K562 (cell line): ENCODE measurements at regions not wholly inside any gene's neighbourhood (a gene's known extent, or its start where the extent isn't known, plus 50 kb on each side); places are given as distances from the start of the nearest gene placed in this dataset.

ENCODE experiments used
- ATF1 ChIP-seq, 2 experiments: fragments of 450-650 bp in 1 of 2; IDR thresholded peaks; 2 replicates each; pipeline ENCODE4 v1.6.1; 2016; ENCODE audit warnings: missing compliant biosample characterization in 1 of 2, missing genetic modification characterization in 1 of 2
- ATF7 ChIP-seq: fragments of 450-650 bp; IDR thresholded peaks from 2 replicates; pipeline ENCODE4 v1.7.1; 2014; ENCODE audit warnings: mild to moderate bottlenecking, moderate library complexity
- BRD9 ChIP-seq: fragments of 450-650 bp; IDR thresholded peaks from 2 replicates; pipeline ENCODE4 v1.6.1; 2018; ENCODE audit warnings: low read depth; ENCODE audit not compliant: partially characterized antibody
- CC2D1A ChIP-seq: fragments of 450-650 bp; IDR thresholded peaks from 2 replicates; pipeline ENCODE4 v1.6.1; 2017; ENCODE audit warnings: mild to moderate bottlenecking
- EGR1 ChIP-seq: fragments of 450-650 bp; conservative IDR thresholded peaks from 2 replicates; pipeline ENCODE4 v1.6.1; 2017; ENCODE audit warnings: mild to moderate bottlenecking
- FOXJ3 ChIP-seq: sonication (generic); formaldehyde crosslinking; IDR thresholded peaks from 2 replicates; pipeline ENCODE4 v1.4.0; 2020; ENCODE audit warnings: mild to moderate bottlenecking, missing genetic modification reagents
- MBD2 ChIP-seq: sonication (generic); IDR thresholded peaks from 2 replicates; pipeline ENCODE4 v1.6.1; 2016; ENCODE audit warnings: low read depth, borderline replicate concordance
- NCOR1 ChIP-seq: fragments of 450-650 bp; IDR thresholded peaks from 2 replicates; pipeline ENCODE4 v1.6.1; 2016; ENCODE audit warnings: mild to moderate bottlenecking, moderate library complexity
- NEUROD1 ChIP-seq: fragments of 150-350 bp; IDR thresholded peaks from 2 replicates; pipeline ENCODE4 v1.6.1; 2014; ENCODE audit warnings: borderline replicate concordance, low read length, low read depth; ENCODE audit not compliant: partially characterized antibody
- PURB ChIP-seq: sonication (generic); formaldehyde crosslinking; IDR thresholded peaks from 2 replicates; pipeline ENCODE4 v1.9.0; 2021; ENCODE audit warnings: low read depth, mild to moderate bottlenecking, missing genetic modification reagents
- RBBP5 ChIP-seq: fragments of 200-600 bp; sonication (generic); IDR thresholded peaks from 2 replicates; pipeline ENCODE4 v1.6.1; 2012; ENCODE audit warnings: borderline replicate concordance, mild to moderate bottlenecking, low read length, control low read depth, inconsistent platforms; ENCODE audit not compliant: insufficient read depth, poor library complexity, severe bottlenecking
- RBM25 ChIP-seq: fragments of 200-400 bp; formaldehyde crosslinking; IDR thresholded peaks from 2 replicates; pipeline ENCODE4 v1.6.1; 2018; ENCODE audit warnings: low read length, low read depth, moderate library complexity; ENCODE audit not compliant: severe bottlenecking
- SRSF1 ChIP-seq: fragments of 200-400 bp; formaldehyde crosslinking; IDR thresholded peaks from 2 replicates; pipeline ENCODE4 v1.6.1; 2017; ENCODE audit warnings: mild to moderate bottlenecking, low read depth, low read length, moderate library complexity
- ZNF217 ChIP-seq: sonication (generic); formaldehyde crosslinking; IDR thresholded peaks from 2 replicates; pipeline ENCODE4 v1.8.0; 2022; ENCODE audit warnings: mild to moderate bottlenecking, missing genetic modification reagents
- ZNF586 ChIP-seq: fragments of 450-650 bp; formaldehyde crosslinking; conservative IDR thresholded peaks from 2 replicates; pipeline ENCODE4 v1.4.0; 2020; ENCODE audit warnings: mild to moderate bottlenecking, moderate library complexity
- ZSCAN29 ChIP-seq: fragments of 450-650 bp; IDR thresholded peaks from 2 replicates; pipeline ENCODE4 v1.6.1; 2017
- TF ChIP-seq, protein P1 (sequence below): fragments of 450-650 bp; IDR thresholded peaks from 2 replicates; pipeline ENCODE4 v1.7.0; 2016; ENCODE audit warnings: borderline replicate concordance
- TF ChIP-seq, protein P2 (sequence below): sonication (generic); formaldehyde crosslinking; IDR thresholded peaks from 2 replicates; pipeline ENCODE4 v1.8.1; 2023; ENCODE audit warnings: missing genetic modification reagents, mild to moderate bottlenecking, borderline replicate concordance
- TF ChIP-seq, protein P3 (sequence below): fragments of 250-450 bp; sonication (Bioruptor Pico); IDR thresholded peaks from 2 replicates; pipeline ENCODE4 v1.6.1; 2021; ENCODE audit warnings: mild to moderate bottlenecking
- TF ChIP-seq, protein P4 (sequence below): fragments of 250-450 bp; sonication (Bioruptor Pico); IDR thresholded peaks from 2 replicates; pipeline ENCODE4 v1.5.1; 2021; ENCODE audit warnings: mild to moderate bottlenecking

DNA sequence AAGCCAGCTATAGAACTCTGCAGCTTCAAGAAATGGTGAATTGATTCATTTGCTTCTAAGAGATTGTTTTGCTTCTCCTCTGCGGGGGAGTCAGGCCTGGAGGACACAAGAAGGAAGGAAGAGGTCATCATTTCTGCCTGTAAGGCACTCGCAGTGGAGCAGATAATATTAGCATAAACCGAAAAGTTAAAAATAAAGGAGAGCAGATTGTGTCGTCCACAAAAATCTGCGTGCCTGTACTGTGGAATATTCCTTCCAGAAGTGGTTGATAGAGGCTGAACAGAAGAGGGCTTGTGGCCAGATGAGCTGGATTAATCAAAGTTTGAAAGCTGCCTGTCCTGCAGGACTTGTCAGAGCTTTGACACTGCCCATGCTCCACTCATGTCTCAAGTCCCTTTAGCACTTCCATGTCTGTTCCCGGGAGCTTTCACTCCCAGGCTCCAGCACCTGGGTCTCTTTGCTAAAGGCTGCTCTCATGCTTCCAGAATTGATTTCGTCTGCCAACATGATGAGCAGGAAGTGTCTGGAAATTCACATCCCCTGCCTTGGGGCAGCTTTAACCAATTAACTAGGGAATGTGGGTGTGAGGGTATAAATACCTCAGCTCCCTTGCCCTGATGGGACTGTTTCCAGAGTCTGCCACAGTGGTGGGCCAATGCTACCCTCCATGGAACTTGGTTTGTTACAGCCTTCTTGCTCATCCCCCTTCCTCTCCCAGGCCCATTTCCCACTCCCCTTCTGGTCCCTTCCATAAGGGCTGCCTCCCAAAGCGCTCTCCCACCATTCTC, 65.1 kb upstream of the STX16 start (continued):
- TF ChIP-seq, protein P1, sequence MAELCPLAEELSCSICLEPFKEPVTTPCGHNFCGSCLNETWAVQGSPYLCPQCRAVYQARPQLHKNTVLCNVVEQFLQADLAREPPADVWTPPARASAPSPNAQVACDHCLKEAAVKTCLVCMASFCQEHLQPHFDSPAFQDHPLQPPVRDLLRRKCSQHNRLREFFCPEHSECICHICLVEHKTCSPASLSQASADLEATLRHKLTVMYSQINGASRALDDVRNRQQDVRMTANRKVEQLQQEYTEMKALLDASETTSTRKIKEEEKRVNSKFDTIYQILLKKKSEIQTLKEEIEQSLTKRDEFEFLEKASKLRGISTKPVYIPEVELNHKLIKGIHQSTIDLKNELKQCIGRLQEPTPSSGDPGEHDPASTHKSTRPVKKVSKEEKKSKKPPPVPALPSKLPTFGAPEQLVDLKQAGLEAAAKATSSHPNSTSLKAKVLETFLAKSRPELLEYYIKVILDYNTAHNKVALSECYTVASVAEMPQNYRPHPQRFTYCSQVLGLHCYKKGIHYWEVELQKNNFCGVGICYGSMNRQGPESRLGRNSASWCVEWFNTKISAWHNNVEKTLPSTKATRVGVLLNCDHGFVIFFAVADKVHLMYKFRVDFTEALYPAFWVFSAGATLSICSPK: no peak
- TF ChIP-seq EGR1: 0 out of 2 replicates have a peak, but pooled peaks have one; percentile 8
- no peak for TF ChIP-seq ATF1 (CRISPR knock-in tag; IDR thresholded peaks at IDR 0.05)
- TF ChIP-seq ATF1 (tag; IDR thresholded peaks at IDR 0.05): peak; percentile 37; the same call in 1 of the 2 replicates
- no peak for TF ChIP-seq ZNF586
- peak; percentile 54 for TF ChIP-seq RBM25
- TF ChIP-seq BRD9: no peak
- no peak for TF ChIP-seq SRSF1
- no peak for TF ChIP-seq NEUROD1
- TF ChIP-seq CC2D1A: no peak
- no peak for TF ChIP-seq PURB (CRISPR knock-in tag)
- TF ChIP-seq RBBP5: no peak
- TF ChIP-seq ZSCAN29: no peak
- TF ChIP-seq, protein P2, sequence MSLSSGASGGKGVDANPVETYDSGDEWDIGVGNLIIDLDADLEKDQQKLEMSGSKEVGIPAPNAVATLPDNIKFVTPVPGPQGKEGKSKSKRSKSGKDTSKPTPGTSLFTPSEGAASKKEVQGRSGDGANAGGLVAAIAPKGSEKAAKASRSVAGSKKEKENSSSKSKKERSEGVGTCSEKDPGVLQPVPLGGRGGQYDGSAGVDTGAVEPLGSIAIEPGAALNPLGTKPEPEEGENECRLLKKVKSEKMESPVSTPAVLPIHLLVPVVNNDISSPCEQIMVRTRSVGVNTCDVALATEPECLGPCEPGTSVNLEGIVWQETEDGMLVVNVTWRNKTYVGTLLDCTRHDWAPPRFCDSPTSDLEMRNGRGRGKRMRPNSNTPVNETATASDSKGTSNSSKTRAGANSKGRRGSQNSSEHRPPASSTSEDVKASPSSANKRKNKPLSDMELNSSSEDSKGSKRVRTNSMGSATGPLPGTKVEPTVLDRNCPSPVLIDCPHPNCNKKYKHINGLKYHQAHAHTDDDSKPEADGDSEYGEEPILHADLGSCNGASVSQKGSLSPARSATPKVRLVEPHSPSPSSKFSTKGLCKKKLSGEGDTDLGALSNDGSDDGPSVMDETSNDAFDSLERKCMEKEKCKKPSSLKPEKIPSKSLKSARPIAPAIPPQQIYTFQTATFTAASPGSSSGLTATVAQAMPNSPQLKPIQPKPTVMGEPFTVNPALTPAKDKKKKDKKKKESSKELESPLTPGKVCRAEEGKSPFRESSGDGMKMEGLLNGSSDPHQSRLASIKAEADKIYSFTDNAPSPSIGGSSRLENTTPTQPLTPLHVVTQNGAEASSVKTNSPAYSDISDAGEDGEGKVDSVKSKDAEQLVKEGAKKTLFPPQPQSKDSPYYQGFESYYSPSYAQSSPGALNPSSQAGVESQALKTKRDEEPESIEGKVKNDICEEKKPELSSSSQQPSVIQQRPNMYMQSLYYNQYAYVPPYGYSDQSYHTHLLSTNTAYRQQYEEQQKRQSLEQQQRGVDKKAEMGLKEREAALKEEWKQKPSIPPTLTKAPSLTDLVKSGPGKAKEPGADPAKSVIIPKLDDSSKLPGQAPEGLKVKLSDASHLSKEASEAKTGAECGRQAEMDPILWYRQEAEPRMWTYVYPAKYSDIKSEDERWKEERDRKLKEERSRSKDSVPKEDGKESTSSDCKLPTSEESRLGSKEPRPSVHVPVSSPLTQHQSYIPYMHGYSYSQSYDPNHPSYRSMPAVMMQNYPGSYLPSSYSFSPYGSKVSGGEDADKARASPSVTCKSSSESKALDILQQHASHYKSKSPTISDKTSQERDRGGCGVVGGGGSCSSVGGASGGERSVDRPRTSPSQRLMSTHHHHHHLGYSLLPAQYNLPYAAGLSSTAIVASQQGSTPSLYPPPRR (CRISPR knock-in tag): no peak
- no peak for TF ChIP-seq FOXJ3 (CRISPR knock-in tag)
- TF ChIP-seq ZNF217 (CRISPR knock-in tag): no peak
- TF ChIP-seq ATF7: peak; percentile 16
- TF ChIP-seq MBD2: no peak
- TF ChIP-seq NCOR1: no peak
- TF ChIP-seq, protein P3, sequence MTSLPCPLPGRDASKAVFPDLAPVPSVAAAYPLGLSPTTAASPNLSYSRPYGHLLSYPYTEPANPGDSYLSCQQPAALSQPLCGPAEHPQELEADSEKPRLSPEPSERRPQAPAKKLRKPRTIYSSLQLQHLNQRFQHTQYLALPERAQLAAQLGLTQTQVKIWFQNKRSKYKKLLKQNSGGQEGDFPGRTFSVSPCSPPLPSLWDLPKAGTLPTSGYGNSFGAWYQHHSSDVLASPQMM: no peak
- TF ChIP-seq, protein P4, sequence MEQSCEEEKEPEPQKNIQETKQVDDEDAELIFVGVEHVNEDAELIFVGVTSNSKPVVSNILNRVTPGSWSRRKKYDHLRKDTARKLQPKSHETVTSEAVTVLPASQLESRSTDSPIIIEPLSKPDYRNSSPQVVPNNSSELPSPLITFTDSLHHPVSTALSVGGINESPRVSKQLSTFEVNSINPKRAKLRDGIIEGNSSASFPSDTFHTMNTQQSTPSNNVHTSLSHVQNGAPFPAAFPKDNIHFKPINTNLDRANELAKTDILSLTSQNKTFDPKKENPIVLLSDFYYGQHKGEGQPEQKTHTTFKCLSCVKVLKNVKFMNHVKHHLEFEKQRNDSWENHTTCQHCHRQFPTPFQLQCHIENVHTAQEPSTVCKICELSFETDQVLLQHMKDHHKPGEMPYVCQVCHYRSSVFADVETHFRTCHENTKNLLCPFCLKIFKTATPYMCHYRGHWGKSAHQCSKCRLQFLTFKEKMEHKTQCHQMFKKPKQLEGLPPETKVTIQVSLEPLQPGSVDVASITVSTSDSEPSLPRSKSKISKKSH (CRISPR knock-in tag): no peak
